ENCODE measurements at regions not wholly inside any gene's neighbourhood (a gene's known extent, or its start where the extent isn't known, plus 50 kb on each side); places are given as distances from the start of the nearest gene placed in this dataset.

DNA sequence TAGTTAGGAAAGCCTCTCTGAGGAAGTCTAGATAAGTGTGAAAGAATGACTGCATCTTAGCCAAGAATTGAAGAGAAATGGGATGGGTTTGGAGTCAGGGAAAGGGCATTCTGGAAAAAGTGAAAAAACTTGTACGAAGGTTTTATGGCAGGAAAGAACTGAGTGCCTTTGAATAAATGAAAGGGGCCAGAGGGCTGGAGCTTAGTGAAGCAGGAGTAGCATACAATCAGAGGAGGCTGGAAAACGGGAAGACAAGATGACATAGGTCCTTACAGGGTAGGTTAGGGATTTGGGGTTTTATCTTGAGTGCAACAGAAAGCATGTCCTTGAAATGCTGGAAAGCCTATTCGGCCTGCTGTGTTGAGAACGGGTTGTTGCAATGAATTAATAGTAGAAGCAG is 152.6 kb upstream of the RND3 start:
- TF ChIP-seq, protein P1, sequence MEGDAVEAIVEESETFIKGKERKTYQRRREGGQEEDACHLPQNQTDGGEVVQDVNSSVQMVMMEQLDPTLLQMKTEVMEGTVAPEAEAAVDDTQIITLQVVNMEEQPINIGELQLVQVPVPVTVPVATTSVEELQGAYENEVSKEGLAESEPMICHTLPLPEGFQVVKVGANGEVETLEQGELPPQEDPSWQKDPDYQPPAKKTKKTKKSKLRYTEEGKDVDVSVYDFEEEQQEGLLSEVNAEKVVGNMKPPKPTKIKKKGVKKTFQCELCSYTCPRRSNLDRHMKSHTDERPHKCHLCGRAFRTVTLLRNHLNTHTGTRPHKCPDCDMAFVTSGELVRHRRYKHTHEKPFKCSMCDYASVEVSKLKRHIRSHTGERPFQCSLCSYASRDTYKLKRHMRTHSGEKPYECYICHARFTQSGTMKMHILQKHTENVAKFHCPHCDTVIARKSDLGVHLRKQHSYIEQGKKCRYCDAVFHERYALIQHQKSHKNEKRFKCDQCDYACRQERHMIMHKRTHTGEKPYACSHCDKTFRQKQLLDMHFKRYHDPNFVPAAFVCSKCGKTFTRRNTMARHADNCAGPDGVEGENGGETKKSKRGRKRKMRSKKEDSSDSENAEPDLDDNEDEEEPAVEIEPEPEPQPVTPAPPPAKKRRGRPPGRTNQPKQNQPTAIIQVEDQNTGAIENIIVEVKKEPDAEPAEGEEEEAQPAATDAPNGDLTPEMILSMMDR (IDR thresholded peaks at IDR 0.05), result no peak
- TF ChIP-seq POLR2A (IDR thresholded peaks at IDR 0.05), result no peak

Data from testis (tissue), 2 donors.